Thoracic aorta (tissue), 2 donors: ENCODE measurements at regions not wholly inside any gene's neighbourhood (a gene's known extent, or its start where the extent isn't known, plus 50 kb on each side); places are given as distances from the start of the nearest gene placed in this dataset.

ENCODE experiments used
- ATAC-seq: fragments of 150-250 bp; one replicate; pipeline ENCODE4 v1.8.0; 2017; ENCODE audit warnings: low read depth; ENCODE audit not compliant: insufficient number of reproducible peaks, low FRiP score
- DNase-seq: peaks from one replicate; pipeline ENCODE4 v3.0.0-alpha.2; 2020; ENCODE audit warnings: low spot score
- H3K27ac ChIP-seq, 2 donors: fragments of 200-600 bp; sonication (generic); 1 replicate in 1 of 2; 2 replicates in 1 of 2; pipeline ENCODE4 v1.5.1; 2016; ENCODE audit warnings: mild to moderate bottlenecking in 2 of 2, moderate library complexity in 2 of 2
- H3K27me3 ChIP-seq: fragments of 200-600 bp; sonication (generic); replicated peaks from 2 replicates; pipeline ENCODE4 v1.6.0; 2016; ENCODE audit warnings: mild to moderate bottlenecking; ENCODE audit not compliant: insufficient read depth
- H3K36me3 ChIP-seq: fragments of 200-600 bp; sonication (generic); one replicate; pipeline ENCODE4 v1.5.1; 2016
- H3K4me1 ChIP-seq, 2 donors: fragments of 200-600 bp; sonication (generic); 1 replicate in 1 of 2; 2 replicates in 1 of 2; pipeline versions ENCODE4 v1.5.1 to v1.6.0; 2016; ENCODE audit warnings: low read depth in 2 of 2, mild to moderate bottlenecking in 1 of 2; ENCODE audit not compliant: control insufficient read depth in 1 of 2
- H3K4me3 ChIP-seq: fragments of 200-600 bp; sonication (generic); 2 replicates; pipeline ENCODE4 v1.5.1; 2016; ENCODE audit warnings: mild to moderate bottlenecking
- H3K9me3 ChIP-seq: fragments of 200-600 bp; sonication (generic); 2 replicates; pipeline ENCODE4 v1.5.1; 2016
- TF ChIP-seq, protein P1 (sequence below): fragments of 200-600 bp; sonication (generic); IDR thresholded peaks from one replicate; pipeline ENCODE4 v1.5.1; 2019; ENCODE audit warnings: antibody characterized with exemption

DNA sequence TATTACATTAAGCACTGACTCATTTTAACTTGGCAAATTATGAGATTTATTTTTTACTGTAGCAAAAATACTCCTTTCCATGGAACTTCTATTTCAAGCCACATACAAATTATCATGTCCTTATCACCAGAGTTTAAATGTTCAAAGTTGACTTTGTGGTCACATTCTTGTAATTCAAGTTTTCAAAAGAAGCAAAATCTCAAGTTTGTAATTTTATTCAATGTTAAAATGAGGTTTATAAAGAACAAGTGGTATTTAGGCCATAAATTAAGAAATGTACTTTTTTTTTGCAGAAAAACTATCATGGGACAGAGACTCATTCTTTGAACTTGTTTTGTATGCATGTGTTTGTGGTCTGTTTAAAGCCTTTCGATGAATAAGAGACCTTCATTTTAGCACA lies 811.5 kb downstream of the TENT5A start:
- no peaks in the 10 kb centered on the region for H3K27me3 ChIP-seq
- H3K36me3 ChIP-seq: no peaks in the 10 kb centered on the region
- H3K4me3 ChIP-seq: no peak overlapping the region
- TF ChIP-seq, protein P1, sequence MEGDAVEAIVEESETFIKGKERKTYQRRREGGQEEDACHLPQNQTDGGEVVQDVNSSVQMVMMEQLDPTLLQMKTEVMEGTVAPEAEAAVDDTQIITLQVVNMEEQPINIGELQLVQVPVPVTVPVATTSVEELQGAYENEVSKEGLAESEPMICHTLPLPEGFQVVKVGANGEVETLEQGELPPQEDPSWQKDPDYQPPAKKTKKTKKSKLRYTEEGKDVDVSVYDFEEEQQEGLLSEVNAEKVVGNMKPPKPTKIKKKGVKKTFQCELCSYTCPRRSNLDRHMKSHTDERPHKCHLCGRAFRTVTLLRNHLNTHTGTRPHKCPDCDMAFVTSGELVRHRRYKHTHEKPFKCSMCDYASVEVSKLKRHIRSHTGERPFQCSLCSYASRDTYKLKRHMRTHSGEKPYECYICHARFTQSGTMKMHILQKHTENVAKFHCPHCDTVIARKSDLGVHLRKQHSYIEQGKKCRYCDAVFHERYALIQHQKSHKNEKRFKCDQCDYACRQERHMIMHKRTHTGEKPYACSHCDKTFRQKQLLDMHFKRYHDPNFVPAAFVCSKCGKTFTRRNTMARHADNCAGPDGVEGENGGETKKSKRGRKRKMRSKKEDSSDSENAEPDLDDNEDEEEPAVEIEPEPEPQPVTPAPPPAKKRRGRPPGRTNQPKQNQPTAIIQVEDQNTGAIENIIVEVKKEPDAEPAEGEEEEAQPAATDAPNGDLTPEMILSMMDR: no peak
- peaks cover 0 to 9% of the 10 kb centered on the region in 2 donors for H3K4me1 ChIP-seq
- ATAC-seq: no peak
- H3K27ac ChIP-seq: no peak overlapping the region
- no peak for DNase-seq
- no peaks in the 10 kb centered on the region for H3K9me3 ChIP-seq

- Histone ChIP-seq H3K36me3 (no peaks in the 10 kb centered on the region), H3K4me3 (no peak overlapping the region), H3K9me3 (no peaks in the 10 kb centered on the region), H3K4me1 (peaks cover 0 to 9% of the 10 kb centered on the region in 2 donors), H3K27me3 (no peaks in the 10 kb centered on the region), H3K27ac (no peak overlapping the region)
- DNase-seq (no peak), ATAC-seq (no peak)
- TF ChIP-seq, protein P1: no peak
These were observed 811.9 kb downstream of the TENT5A start for GRCh38 chr6:80940571-80940970.

GRCh38 chr6:80939898-80940297 lies 812.6 kb downstream of the TENT5A start:
- Histone ChIP-seq H3K36me3 (no peaks in the 10 kb centered on the region), H3K27me3 (no peaks in the 10 kb centered on the region), H3K4me3 (no peak overlapping the region), H3K4me1 (peaks cover 0 to 9% of the 10 kb centered on the region in 2 donors), H3K9me3 (no peaks in the 10 kb centered on the region), H3K27ac (no peak overlapping the region)
- DNase-seq (no peak), ATAC-seq (no peak)
- TF ChIP-seq, protein P1: no peak

- H3K27ac ChIP-seq: no peak overlapping the region
- DNase-seq: no peak
- H3K36me3 ChIP-seq: no peaks in the 10 kb centered on the region
- peaks cover 0 to 9% of the 10 kb centered on the region in 2 donors for H3K4me1 ChIP-seq
- no peak overlapping the region for H3K4me3 ChIP-seq
- no peaks in the 10 kb centered on the region for H3K9me3 ChIP-seq
- TF ChIP-seq, protein P1: no peak
- H3K27me3 ChIP-seq: no peaks in the 10 kb centered on the region
- ATAC-seq: no peak
These were observed 813.0 kb downstream of the TENT5A start for GRCh38 chr6:80939480-80939879.

- H3K27me3 ChIP-seq: no peaks in the 10 kb centered on the region
- peaks cover 0 to 9% of the 10 kb centered on the region in 2 donors for H3K4me1 ChIP-seq
- ATAC-seq: no peak
- TF ChIP-seq, protein P1: no peak
- H3K9me3 ChIP-seq: peaks cover 4% of the 10 kb centered on the region
- no peak overlapping the region for H3K27ac ChIP-seq
- H3K4me3 ChIP-seq: no peak overlapping the region
- no peak for DNase-seq
- H3K36me3 ChIP-seq: no peaks in the 10 kb centered on the region
These were observed 814.4 kb downstream of the TENT5A start for GRCh38 chr6:80938131-80938530.
